Large intestine (tissue), 3 donors: ENCODE measurements at regions not wholly inside any gene's neighbourhood (a gene's known extent, or its start where the extent isn't known, plus 50 kb on each side); places are given as distances from the start of the nearest gene placed in this dataset.

Experiments
- DNase-seq, 2 donors: peaks; one replicate each; pipeline versions ENCODE4 v3.0.0 to v3.0.0-alpha.2; 2013
- H3K27ac ChIP-seq: one replicate; pipeline ENCODE4 v1.5.1; 2013; ENCODE audit warnings: low read length
- H3K27me3 ChIP-seq: 2 replicates; pipeline ENCODE4 v1.6.1; 2013; ENCODE audit warnings: low read length; ENCODE audit not compliant: control insufficient read depth, insufficient read depth
- H3K36me3 ChIP-seq: 2 replicates; pipeline ENCODE4 v1.6.1; 2013; ENCODE audit warnings: low read length; ENCODE audit not compliant: control insufficient read depth, insufficient read depth
- H3K4me1 ChIP-seq: one replicate; pipeline ENCODE4 v1.6.1; 2013; ENCODE audit warnings: low read length; ENCODE audit not compliant: control insufficient read depth, insufficient read depth
- H3K4me3 ChIP-seq: one replicate; pipeline ENCODE4 v1.5.1; 2013; ENCODE audit warnings: low read length
- H3K9me3 ChIP-seq: one replicate; pipeline ENCODE4 v1.6.1; 2013; ENCODE audit warnings: mild to moderate bottlenecking, low read depth, low read length, moderate library complexity; ENCODE audit not compliant: control insufficient read depth
- WGBS: methylation state at CpG from one replicate; pipeline ENCODE4 v1.1.5; 2013; ENCODE audit warnings: low lambda C conversion rate; ENCODE audit not compliant: insufficient coverage; 5-methylcytosine and 5-hydroxymethylcytosine counted together

DNA sequence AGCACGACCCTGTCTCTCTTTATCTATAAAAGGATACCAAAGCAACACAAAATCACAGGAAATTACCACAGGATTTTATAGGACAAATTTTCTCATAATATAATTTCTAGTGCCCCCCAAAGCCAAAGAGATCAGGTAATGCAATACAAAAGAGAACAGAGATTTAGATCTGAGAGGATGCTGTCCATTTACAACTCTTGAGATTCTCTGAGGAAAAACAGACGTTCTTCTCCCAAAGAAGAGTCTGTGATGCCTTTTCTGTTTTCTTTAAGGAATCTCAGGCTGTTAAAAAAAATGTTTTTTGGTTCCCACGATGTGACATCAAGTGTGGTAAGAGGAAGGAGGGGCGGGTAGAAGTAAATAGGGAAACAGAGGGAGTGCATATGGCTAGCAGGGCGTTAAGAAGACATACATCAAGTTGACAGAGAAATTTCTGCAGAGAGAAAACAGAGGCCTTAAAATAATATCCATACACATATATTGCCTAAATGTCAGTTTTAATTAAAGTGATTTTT, 274.7 kb downstream of the YTHDC2 start:
- no peak for DNase-seq
- Histone ChIP-seq H3K4me3 (no peak overlapping the region), H3K27ac (no peak overlapping the region), H3K27me3 (no peaks in the 10 kb centered on the region), H3K4me1 (no peaks in the 10 kb centered on the region), H3K9me3 (no peaks in the 10 kb centered on the region), H3K36me3 (no peaks in the 10 kb centered on the region)
- no CpG with 5 or more reads among the region's 5 CpGs for WGBS

DNA sequence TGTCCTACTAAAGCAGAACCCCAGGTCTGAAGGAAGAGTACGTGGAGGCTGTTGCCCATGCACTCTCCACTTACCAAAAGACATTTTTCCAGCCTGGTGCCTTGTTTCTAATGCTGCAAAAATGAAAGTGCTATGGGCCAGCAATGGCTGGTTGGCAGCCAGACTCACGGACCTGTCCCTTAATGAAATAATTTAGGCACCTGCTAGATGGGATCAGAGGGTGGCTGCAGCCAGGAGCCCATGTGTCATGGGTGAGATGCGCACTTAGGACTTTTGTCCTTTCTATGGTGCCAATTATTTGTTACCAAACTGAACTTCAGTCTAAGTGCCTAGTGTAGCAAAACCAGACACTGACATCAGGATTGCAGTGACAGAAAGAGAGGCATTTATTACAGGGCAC, 276.3 kb downstream of the YTHDC2 start:
- Histone ChIP-seq H3K4me3 (no peak overlapping the region), H3K9me3 (no peaks in the 10 kb centered on the region), H3K4me1 (no peaks in the 10 kb centered on the region), H3K36me3 (no peaks in the 10 kb centered on the region), H3K27ac (no peak overlapping the region), H3K27me3 (no peaks in the 10 kb centered on the region)
- no peak for DNase-seq
- WGBS: no CpG with 5 or more reads among the region's 3 CpGs

DNA sequence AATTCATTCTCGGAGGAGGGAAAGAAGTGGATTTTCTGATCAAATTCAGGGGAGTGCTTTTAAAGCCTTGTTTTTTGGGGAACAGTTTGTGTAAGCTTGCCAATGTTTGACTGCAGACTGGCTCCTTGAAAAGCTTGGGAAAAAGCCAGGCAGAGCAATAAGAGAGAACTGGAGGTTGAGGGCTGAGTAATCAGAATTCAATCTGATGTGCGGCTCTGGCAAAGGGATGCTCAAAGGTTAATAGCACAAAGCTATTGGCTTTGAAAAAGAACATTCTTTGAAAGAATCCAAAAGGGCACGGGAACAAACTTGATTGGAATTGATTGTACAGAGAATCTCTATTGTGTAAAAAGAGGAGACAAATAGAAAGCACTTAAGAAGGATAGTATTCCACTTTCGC, 279.3 kb downstream of the YTHDC2 start:
- Histone ChIP-seq H3K4me1 (no peaks in the 10 kb centered on the region), H3K4me3 (no peak overlapping the region), H3K36me3 (no peaks in the 10 kb centered on the region), H3K27me3 (no peaks in the 10 kb centered on the region), H3K9me3 (no peaks in the 10 kb centered on the region), H3K27ac (no peak overlapping the region)
- DNase-seq: no peak
- 62% methylated on average over 2 of the region's 4 CpGs for WGBS

DNA sequence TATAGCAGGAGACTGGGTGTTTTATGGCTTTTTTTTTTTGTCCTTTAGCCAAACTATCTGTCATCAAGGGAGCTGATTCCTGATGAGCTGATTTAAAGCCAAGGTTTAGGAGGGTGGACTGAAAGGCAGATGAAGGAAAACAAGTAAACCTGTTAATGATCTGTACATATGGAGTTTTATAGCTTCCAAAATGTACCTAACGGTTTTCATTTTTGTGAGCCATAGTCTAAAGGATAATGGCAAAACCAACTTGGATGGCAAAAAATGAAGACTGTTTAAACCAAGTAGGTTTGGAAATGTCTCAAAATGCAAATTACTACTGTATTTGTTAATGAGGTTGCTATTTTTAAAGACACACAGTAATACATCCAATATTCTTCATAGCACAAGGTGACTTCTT, 281.5 kb downstream of the YTHDC2 start:
- no peak overlapping the region for H3K4me3 ChIP-seq
- no peak for DNase-seq
- H3K4me1 ChIP-seq: no peaks in the 10 kb centered on the region
- H3K27ac ChIP-seq: no peak overlapping the region
- WGBS: 100% methylated on average over 1 of the region's 1 CpG
- H3K27me3 ChIP-seq: no peaks in the 10 kb centered on the region
- H3K9me3 ChIP-seq: no peaks in the 10 kb centered on the region
- H3K36me3 ChIP-seq: no peaks in the 10 kb centered on the region

DNA sequence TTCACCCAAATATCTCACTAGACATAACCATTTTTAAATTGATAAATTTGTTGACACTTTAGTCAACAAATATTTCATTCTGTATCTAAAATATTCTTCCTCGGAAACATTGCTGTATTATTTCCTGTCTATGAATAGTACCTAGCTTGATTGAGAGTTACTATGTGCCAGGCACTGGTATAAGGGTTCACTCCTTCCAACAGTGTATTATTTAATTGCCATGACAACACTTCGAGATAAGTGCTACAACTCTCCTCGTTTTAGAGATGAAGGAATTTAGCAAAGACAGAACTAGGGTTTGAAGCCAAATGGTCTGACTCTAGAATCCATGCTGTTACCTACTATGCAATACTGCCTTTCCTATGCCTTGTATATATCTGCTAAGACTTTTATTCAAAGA, 287.2 kb downstream of the YTHDC2 start:
- no CpG with 5 or more reads among the region's 3 CpGs for WGBS
- H3K27me3 ChIP-seq: no peaks in the 10 kb centered on the region
- H3K4me1 ChIP-seq: no peaks in the 10 kb centered on the region
- no peaks in the 10 kb centered on the region for H3K36me3 ChIP-seq
- H3K27ac ChIP-seq: no peak overlapping the region
- no peak overlapping the region for H3K4me3 ChIP-seq
- H3K9me3 ChIP-seq: no peaks in the 10 kb centered on the region
- no peak for DNase-seq

DNA sequence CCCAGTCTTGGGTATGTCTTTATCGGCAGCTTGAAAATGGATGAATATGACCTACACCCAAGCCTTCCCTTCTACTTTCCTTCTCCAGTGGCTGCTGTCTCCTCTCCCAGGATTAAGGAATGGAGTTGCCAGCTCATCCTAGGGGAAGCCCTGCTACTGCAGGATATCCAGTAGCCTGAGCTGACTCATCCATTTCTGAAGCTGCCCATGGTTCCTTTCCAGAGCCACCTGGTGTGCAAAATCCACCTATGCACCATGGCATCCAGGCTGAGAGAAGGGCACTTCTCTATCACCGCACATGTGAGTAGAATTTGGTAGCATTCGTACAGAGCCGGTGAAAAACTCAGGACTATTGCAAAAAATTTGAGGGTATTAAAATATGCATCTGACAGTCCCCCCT, 290.8 kb downstream of the YTHDC2 start:
- Histone ChIP-seq H3K4me1 (peaks cover 3% of the 10 kb centered on the region), H3K36me3 (no peaks in the 10 kb centered on the region), H3K9me3 (no peaks in the 10 kb centered on the region), H3K27ac (no peak overlapping the region), H3K27me3 (no peaks in the 10 kb centered on the region), H3K4me3 (no peak overlapping the region)
- no peak for DNase-seq
- WGBS: no CpG with 5 or more reads among the region's 4 CpGs

DNA sequence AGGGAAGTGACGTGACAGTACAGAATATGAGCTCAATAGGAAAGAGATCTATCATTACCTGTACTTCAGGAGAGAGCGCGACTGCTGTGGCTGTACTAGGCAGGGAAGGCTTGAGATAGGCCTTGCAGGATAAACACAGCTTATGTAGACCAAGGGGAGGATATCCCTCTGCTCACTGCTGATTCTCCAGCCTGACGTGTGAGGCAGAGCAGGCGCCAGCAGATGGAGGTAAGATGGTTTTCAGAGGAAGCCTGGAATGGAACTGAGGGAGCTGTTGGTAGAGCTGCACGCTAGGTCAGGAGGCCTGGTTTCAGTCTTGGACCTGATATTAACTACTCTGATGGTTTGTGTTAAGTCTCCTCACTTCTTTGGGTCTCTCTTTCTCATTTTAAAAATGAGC, 291.4 kb downstream of the YTHDC2 start:
- Histone ChIP-seq H3K36me3 (no peaks in the 10 kb centered on the region), H3K27me3 (no peaks in the 10 kb centered on the region), H3K4me3 (no peak overlapping the region), H3K4me1 (peaks cover 3% of the 10 kb centered on the region), H3K27ac (no peak overlapping the region), H3K9me3 (no peaks in the 10 kb centered on the region)
- no CpG with 5 or more reads among the region's 6 CpGs for WGBS
- no peak for DNase-seq

DNA sequence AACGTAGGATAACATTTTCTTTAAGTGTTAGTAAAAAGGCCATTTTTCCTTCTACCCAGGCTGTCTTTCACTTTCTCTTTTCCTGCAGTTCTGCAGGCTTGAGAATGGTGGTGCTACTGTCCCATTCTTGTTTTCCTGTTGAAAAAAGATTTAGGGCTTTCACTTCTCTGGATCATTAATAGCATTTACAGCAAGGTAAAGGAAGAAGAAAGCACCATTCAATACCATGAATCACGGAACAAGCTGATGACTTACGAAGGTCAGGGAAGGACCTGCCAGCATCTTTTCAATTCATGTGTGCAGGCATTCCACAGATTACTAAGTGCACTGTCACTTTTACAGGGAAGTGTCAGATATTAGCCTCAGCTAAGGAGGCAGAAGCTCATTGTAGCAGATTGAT, 292.8 kb downstream of the YTHDC2 start:
- H3K9me3 ChIP-seq: no peaks in the 10 kb centered on the region
- H3K4me1 ChIP-seq: peaks cover 3% of the 10 kb centered on the region
- no peaks in the 10 kb centered on the region for H3K27me3 ChIP-seq
- H3K4me3 ChIP-seq: no peak overlapping the region
- H3K27ac ChIP-seq: peak overlapping the region; percentile 32
- no peaks in the 10 kb centered on the region for H3K36me3 ChIP-seq
- no CpG with 5 or more reads among the region's 3 CpGs for WGBS
- no peak for DNase-seq

DNA sequence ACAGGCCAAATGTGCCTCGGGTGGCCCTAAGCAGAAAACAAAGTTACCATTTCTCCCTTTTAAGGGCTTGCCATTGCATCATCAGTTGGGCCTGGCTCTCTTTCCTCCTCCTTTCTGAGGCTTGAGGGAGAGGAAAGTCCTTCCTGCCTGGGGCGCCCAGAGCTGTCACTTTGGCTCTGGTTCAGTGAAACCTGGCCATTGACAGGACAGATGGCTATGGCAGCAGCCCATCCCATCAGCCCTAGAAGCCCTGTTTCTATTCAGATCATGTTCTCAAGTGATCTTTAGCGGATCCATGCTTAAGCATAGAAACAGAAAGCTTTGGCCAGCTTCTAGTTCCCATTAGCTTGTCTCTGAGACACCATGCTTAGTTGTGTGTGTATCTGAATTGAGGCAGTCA, 293.4 kb downstream of the YTHDC2 start:
- no CpG with 5 or more reads among the region's 3 CpGs for WGBS
- no peak for DNase-seq
- no peaks in the 10 kb centered on the region for H3K9me3 ChIP-seq
- H3K4me3 ChIP-seq: no peak overlapping the region
- no peaks in the 10 kb centered on the region for H3K36me3 ChIP-seq
- H3K27me3 ChIP-seq: no peaks in the 10 kb centered on the region
- peak overlapping the region; percentile 32 for H3K27ac ChIP-seq
- peaks cover 3% of the 10 kb centered on the region for H3K4me1 ChIP-seq

DNA sequence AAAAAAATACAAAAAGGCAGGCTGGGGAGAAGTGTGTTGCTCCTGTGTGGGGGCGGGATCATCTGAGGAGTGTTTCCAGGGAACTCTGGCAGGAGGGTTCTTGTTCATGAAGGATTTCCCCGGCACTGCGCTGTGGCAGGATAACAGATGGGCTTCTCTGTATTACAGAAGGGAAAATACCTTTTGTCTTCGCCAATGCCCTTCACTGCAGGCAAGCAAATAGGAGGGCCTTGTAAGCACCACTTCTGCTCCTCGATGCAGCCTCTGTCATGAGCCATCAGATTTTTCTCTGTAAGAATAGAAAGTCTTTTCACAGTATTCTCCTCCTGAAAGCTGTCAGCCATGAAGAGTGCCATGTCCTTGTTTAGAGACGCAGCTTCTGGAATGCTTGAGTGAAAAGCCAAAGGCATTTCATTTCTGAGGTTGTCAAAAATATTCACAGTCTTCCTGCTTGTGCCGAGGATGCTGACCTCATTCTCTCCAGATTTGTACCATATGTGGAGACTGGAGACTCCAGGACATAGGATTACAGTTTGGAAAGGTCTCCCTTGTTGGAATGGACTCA, 294.0 kb downstream of the YTHDC2 start:
- Histone ChIP-seq H3K27me3 (no peaks in the 10 kb centered on the region), H3K4me3 (no peak overlapping the region), H3K4me1 (peaks cover 3% of the 10 kb centered on the region), H3K36me3 (no peaks in the 10 kb centered on the region), H3K27ac (peak overlapping the region; percentile 32), H3K9me3 (no peaks in the 10 kb centered on the region)
- WGBS: no CpG with 5 or more reads among the region's 7 CpGs
- peak in 1 of 2 donors; percentile 10 for DNase-seq

DNA sequence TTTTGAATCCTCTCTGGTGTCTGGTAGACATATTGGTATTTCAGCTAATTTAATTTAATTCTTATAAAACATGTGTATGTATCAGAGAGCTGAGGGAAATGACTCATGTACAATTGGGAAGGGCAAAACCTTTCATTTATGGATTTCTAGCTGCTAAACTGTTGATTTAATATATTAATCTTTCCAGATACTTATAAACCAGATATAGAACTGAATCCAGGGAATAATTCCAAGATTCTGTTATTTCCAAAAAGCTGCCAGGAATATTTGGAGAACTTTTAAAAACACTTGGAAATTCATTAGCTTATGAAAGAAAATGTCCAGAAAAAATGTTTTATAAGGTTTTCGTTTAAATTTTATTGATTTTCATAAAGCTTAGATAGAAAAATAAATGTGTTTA, 295.5 kb downstream of the YTHDC2 start:
- no peaks in the 10 kb centered on the region for H3K9me3 ChIP-seq

More for the DNA sequence above, 295.5 kb downstream of the YTHDC2 start:
- H3K4me3 ChIP-seq: no peak overlapping the region
- no peak overlapping the region for H3K27ac ChIP-seq
- H3K4me1 ChIP-seq: peaks cover 3% of the 10 kb centered on the region
- H3K36me3 ChIP-seq: no peaks in the 10 kb centered on the region
- WGBS: 77% methylated on average over 1 of the region's 1 CpG
- no peaks in the 10 kb centered on the region for H3K27me3 ChIP-seq
- no peak for DNase-seq
